ENCODE measurements at regions not wholly inside any gene's neighbourhood (a gene's known extent, or its start where the extent isn't known, plus 50 kb on each side); places are given as distances from the start of the nearest gene placed in this dataset.

- TF ChIP-seq EZH2 (IDR thresholded peaks at IDR 0.05; ENCODE audit: borderline replicate concordance) (no peak), EZH2phosphoT487 (IDR thresholded peaks at IDR 0.05; ENCODE audit: low read depth, severe bottlenecking, unreplicated experiment) (no peak)
Observed at GRCh38 chr4:96630839-96631238, 790.9 kb downstream of the PDHA2 start.
